Panc1 (cell line): ENCODE measurements at regions not wholly inside any gene's neighbourhood (a gene's known extent, or its start where the extent isn't known, plus 50 kb on each side); places are given as distances from the start of the nearest gene placed in this dataset.

Source experiments
- ATAC-seq: fragments of 200-7000 bp; cut with Tn5 transposase; 2 replicates; pipeline ENCODE4 v1.9.1; 2020; ENCODE audit warnings: mild to moderate bottlenecking, moderate library complexity
- BruUV-seq: library from RNA; stranded (reverse); fragments of 400-500 nt; replicated peaks from 2 replicates; lab custom pipeline; 2021; lab: Mats Ljungman, UMichigan
- CTCF ChIA-PET: fragments of 300-600 bp; sonication (Branson Sonifier 250); formaldehyde crosslinking; loops from one replicate; lab custom pipeline; 2022; ENCODE audit warnings: antibody characterized with exemption; lab: Charles Lee
- POLR2A ChIA-PET: fragments of 300-600 bp; sonication (Branson Sonifier 250); formaldehyde crosslinking; loops from one replicate; lab custom pipeline; 2022; ENCODE audit warnings: antibody characterized with exemption; lab: Charles Lee
- DNase-seq: peaks from one replicate; pipeline ENCODE4 v3.0.0-alpha.2; 2010; ENCODE audit warnings: low read depth, low spot score
- H3K27ac ChIP-seq: 2 replicates; pipeline ENCODE4 v1.5.1; 2011; ENCODE audit warnings: mild to moderate bottlenecking, low read length, inconsistent platforms
- H3K27me3 ChIP-seq: fragments of 200-500 bp; sonication (Bioruptor generic); 2 replicates; pipeline ENCODE4 v1.6.0; 2014; ENCODE audit warnings: low read length, inconsistent platforms; ENCODE audit not compliant: control insufficient read depth, insufficient read depth
- H3K36me3 ChIP-seq: fragments of 200-500 bp; sonication (Bioruptor generic); 2 replicates; pipeline ENCODE4 v1.5.1; 2014; ENCODE audit warnings: inconsistent platforms, mild to moderate bottlenecking, low read length, moderate library complexity; ENCODE audit not compliant: control insufficient read depth, insufficient read depth
- H3K4me1 ChIP-seq: 2 replicates; pipeline ENCODE4 v1.5.1; 2011; ENCODE audit warnings: inconsistent platforms, mild to moderate bottlenecking, low read length, moderate library complexity; ENCODE audit not compliant: control insufficient read depth, insufficient read depth
- H3K4me3 ChIP-seq, 2 experiments: 2 replicates each; pipeline ENCODE4 v1.5.1; 2011 to 2012; ENCODE audit warnings: low read depth in 2 of 2, low read length in 2 of 2, mild to moderate bottlenecking in 2 of 2, inconsistent platforms in 1 of 2, moderate library complexity in 1 of 2
- H3K9me3 ChIP-seq: fragments of 200-500 bp; sonication (Bioruptor generic); 2 replicates; pipeline ENCODE4 v1.5.1; 2014; ENCODE audit warnings: low read depth, mild to moderate bottlenecking, inconsistent platforms, low read length, moderate library complexity; ENCODE audit not compliant: control insufficient read depth, insufficient read depth
- POLR2AphosphoS5 ChIP-seq: IDR thresholded peaks from 2 replicates; pipeline ENCODE4 v1.6.1; 2012; ENCODE audit warnings: mild to moderate bottlenecking, low read depth, low read length, moderate library complexity
- SIN3A ChIP-seq: IDR thresholded peaks from 2 replicates; pipeline ENCODE4 v1.6.1; 2012; ENCODE audit warnings: low read depth, mild to moderate bottlenecking, low read length, moderate library complexity, borderline replicate concordance; ENCODE audit not compliant: insufficient read depth
- TCF7L2 ChIP-seq: IDR thresholded peaks from 2 replicates; pipeline ENCODE4 v1.6.1; 2011; ENCODE audit warnings: mild to moderate bottlenecking, low read depth, low read length, inconsistent platforms
- in situ Hi-C: cut with HindIII; loops from 2 replicates; pipeline ENCODE4 v1.10.0; 2016; ENCODE audit warnings: low sequenced_read_pairs, low pct_unique_long_range_greater_than_20kb
- intact Hi-C: fragments of 100-400 bp; cut with micrococcal nuclease; formaldehyde crosslinking; loops from one replicate; pipeline ENCODE4 v1.10.0; 2022; ENCODE audit not compliant: unreplicated experiment
- TF ChIP-seq, protein P1 (sequence below), 2 experiments: IDR thresholded peaks; 2 replicates each; pipeline ENCODE4 v1.6.1; 2011 to 2012; ENCODE audit warnings: low read depth in 2 of 2, control low read depth in 1 of 2, low read length in 1 of 2, mild to moderate bottlenecking in 1 of 2, moderate library complexity in 1 of 2; ENCODE audit not compliant: insufficient read depth in 1 of 2
- TF ChIP-seq, protein P2 (sequence below): fragments of 450-650 bp; IDR thresholded peaks from 2 replicates; pipeline ENCODE4 v1.5.1; 2017; ENCODE audit warnings: mild to moderate bottlenecking

DNA sequence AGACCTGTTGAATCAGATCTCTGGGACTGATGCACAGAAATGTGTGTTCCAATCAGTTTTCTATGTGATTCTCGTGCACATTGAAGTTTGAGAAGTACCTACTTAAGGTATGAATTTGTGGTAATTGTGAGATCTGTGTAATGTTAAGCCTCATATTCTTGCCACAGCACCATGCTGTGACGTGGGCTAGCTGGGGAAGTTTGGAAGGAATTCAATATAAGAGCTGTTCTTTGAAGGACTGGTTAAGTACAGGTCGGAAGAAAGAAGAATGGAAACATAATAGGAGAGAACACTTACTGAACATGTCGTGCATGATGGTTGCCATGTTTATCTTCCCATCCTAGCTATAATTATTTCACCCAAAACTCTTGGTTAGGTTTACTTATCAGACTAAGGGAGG lies 79.7 kb upstream of the CXXC4 start:
- no TSS peak for BruUV-seq
- no peak overlapping the region for H3K4me3 ChIP-seq
- no peaks in the 10 kb centered on the region for H3K9me3 ChIP-seq
- no peak overlapping the region for H3K27ac ChIP-seq
- ChIA-PET POLR2A (no interaction called here), CTCF (no interaction called here)
- intact Hi-C loops (no loop called here), in situ Hi-C loops (no loop called here)
- DNase-seq, result no peak
- no peaks in the 10 kb centered on the region for H3K36me3 ChIP-seq
- H3K4me1 ChIP-seq, result no peaks in the 10 kb centered on the region
- TF ChIP-seq POLR2AphosphoS5 (no peak), SIN3A (no peak), TCF7L2 (no peak)
- TF ChIP-seq, protein P1, sequence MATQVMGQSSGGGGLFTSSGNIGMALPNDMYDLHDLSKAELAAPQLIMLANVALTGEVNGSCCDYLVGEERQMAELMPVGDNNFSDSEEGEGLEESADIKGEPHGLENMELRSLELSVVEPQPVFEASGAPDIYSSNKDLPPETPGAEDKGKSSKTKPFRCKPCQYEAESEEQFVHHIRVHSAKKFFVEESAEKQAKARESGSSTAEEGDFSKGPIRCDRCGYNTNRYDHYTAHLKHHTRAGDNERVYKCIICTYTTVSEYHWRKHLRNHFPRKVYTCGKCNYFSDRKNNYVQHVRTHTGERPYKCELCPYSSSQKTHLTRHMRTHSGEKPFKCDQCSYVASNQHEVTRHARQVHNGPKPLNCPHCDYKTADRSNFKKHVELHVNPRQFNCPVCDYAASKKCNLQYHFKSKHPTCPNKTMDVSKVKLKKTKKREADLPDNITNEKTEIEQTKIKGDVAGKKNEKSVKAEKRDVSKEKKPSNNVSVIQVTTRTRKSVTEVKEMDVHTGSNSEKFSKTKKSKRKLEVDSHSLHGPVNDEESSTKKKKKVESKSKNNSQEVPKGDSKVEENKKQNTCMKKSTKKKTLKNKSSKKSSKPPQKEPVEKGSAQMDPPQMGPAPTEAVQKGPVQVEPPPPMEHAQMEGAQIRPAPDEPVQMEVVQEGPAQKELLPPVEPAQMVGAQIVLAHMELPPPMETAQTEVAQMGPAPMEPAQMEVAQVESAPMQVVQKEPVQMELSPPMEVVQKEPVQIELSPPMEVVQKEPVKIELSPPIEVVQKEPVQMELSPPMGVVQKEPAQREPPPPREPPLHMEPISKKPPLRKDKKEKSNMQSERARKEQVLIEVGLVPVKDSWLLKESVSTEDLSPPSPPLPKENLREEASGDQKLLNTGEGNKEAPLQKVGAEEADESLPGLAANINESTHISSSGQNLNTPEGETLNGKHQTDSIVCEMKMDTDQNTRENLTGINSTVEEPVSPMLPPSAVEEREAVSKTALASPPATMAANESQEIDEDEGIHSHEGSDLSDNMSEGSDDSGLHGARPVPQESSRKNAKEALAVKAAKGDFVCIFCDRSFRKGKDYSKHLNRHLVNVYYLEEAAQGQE (IDR thresholded peaks at IDR 0.05; ENCODE audit: insufficient read depth in 1 of 2, low read depth in 2 of 2, low read length in 1 of 2), result no peak
- TF ChIP-seq, protein P2, sequence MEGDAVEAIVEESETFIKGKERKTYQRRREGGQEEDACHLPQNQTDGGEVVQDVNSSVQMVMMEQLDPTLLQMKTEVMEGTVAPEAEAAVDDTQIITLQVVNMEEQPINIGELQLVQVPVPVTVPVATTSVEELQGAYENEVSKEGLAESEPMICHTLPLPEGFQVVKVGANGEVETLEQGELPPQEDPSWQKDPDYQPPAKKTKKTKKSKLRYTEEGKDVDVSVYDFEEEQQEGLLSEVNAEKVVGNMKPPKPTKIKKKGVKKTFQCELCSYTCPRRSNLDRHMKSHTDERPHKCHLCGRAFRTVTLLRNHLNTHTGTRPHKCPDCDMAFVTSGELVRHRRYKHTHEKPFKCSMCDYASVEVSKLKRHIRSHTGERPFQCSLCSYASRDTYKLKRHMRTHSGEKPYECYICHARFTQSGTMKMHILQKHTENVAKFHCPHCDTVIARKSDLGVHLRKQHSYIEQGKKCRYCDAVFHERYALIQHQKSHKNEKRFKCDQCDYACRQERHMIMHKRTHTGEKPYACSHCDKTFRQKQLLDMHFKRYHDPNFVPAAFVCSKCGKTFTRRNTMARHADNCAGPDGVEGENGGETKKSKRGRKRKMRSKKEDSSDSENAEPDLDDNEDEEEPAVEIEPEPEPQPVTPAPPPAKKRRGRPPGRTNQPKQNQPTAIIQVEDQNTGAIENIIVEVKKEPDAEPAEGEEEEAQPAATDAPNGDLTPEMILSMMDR, result no peak
- H3K27me3 ChIP-seq, result no peaks in the 10 kb centered on the region
- no peak for ATAC-seq

DNA sequence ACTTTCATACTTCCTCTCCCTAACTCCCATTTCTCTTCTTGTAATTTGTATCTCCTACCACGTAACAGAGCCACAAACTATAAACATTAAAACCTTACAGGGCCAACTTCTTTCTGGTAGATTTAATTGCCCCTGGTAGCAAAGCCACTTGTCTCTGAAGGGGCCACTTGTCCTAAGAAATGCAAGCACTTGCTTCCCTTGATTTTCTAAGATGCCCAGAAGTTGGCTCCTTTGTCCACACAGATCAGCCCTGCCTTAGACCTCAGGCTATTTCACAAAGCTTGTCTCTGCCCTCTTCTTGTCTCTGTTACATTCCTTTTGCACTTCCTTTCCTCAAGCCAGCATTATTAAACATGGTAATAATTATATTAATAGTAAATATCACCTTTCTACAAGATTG lies 80.6 kb upstream of the CXXC4 start:
- in situ Hi-C loops (no loop called here), intact Hi-C loops (no loop called here)
- Histone ChIP-seq H3K4me1 (no peaks in the 10 kb centered on the region), H3K27ac (no peak overlapping the region), H3K4me3 (no peak overlapping the region), H3K27me3 (no peaks in the 10 kb centered on the region), H3K36me3 (no peaks in the 10 kb centered on the region), H3K9me3 (no peaks in the 10 kb centered on the region)
- CTCF ChIA-PET, result no interaction called here
- POLR2A ChIA-PET, result no interaction called here
- BruUV-seq, result no TSS peak
- ATAC-seq, result no peak
- TF ChIP-seq, protein P1 (IDR thresholded peaks at IDR 0.05; ENCODE audit: insufficient read depth in 1 of 2, low read depth in 2 of 2, low read length in 1 of 2), result no peak
- no peak for TF ChIP-seq POLR2AphosphoS5
- no peak for TF ChIP-seq SIN3A
- DNase-seq, result no peak
